GM12878 (cell line): ENCODE measurements at regions not wholly inside any gene's neighbourhood (a gene's known extent, or its start where the extent isn't known, plus 50 kb on each side); places are given as distances from the start of the nearest gene placed in this dataset.

ENCODE experiments used
- ATAC-seq: fragments of 200-7000 bp; cut with Tn5 transposase; 3 replicates; pipeline ENCODE4 v1.9.1; 2020; ENCODE audit warnings: mild to moderate bottlenecking, moderate library complexity
- BruUV-seq: library from RNA; stranded (reverse); fragments of 400-500 nt; replicated peaks from 2 replicates; lab custom pipeline; 2021; lab: Mats Ljungman, UMichigan
- CTCF ChIA-PET: fragments of 300-600 bp; sonication (Branson Sonifier 250); formaldehyde crosslinking; extraction: SDS; loops from one replicate; lab custom pipeline; 2021; ENCODE audit warnings: inconsistent platforms; lab: Yijun Ruan, JAX
- POLR2A ChIA-PET: fragments of 350-600 bp; formaldehyde crosslinking; extraction: SDS; loops from one replicate; lab custom pipeline; 2021; ENCODE audit warnings: inconsistent platforms; lab: Charles Lee
- RAD21 ChIA-PET: fragments of 300-600 bp; sonication (Branson Sonifier 250); formaldehyde crosslinking; loops from one replicate; lab custom pipeline; 2023; ENCODE audit warnings: antibody characterized with exemption; ENCODE audit not compliant: unreplicated experiment; lab: Charles Lee
- SMC1A ChIA-PET: fragments of 300-600 bp; sonication (Branson Sonifier 250); formaldehyde crosslinking; loops from one replicate; lab custom pipeline; 2023; ENCODE audit not compliant: unreplicated experiment, uncharacterized antibody; lab: Charles Lee
- DNase-seq: peaks from one replicate; pipeline ENCODE4 v3.0.0-alpha.2; 2011; ENCODE audit warnings: low read depth, low spot score
- FAIRE-seq: peaks from 3 replicates; lab custom pipeline; 2011; peaks lifted over from hg19 to GRCh38; lab: Jason Lieb, UNC
- H2AFZ ChIP-seq: 2 replicates; pipeline ENCODE4 v1.6.0; 2011; ENCODE audit warnings: low read depth, low read length, control low read depth; ENCODE audit not compliant: control insufficient read depth
- H3K27ac ChIP-seq: 2 replicates; pipeline ENCODE4 v1.5.1; 2011; ENCODE audit warnings: control low read depth; ENCODE audit not compliant: control insufficient read depth, insufficient read depth
- H3K27me3 ChIP-seq, 2 experiments: replicated peaks in 1 of 2; 2 replicates each; pipeline versions ENCODE4 v1.6.0 to v1.6.1; 2011; ENCODE audit warnings: low read length in 1 of 2; ENCODE audit not compliant: control insufficient read depth in 2 of 2, insufficient read depth in 2 of 2
- H3K36me3 ChIP-seq, 2 experiments: 2 replicates each; pipeline ENCODE4 v1.5.1; 2011; ENCODE audit warnings: low read length in 1 of 2; ENCODE audit not compliant: control insufficient read depth in 2 of 2, insufficient read depth in 2 of 2
- H3K4me1 ChIP-seq: 2 replicates; pipeline ENCODE4 v1.6.1; 2011; ENCODE audit warnings: mild to moderate bottlenecking, low read length, moderate library complexity, mixed read lengths; ENCODE audit not compliant: control insufficient read depth, insufficient read depth
- H3K4me2 ChIP-seq: 2 replicates; pipeline ENCODE4 v1.6.0; 2011; ENCODE audit warnings: control low read depth; ENCODE audit not compliant: control insufficient read depth, insufficient read depth
- H3K4me3 ChIP-seq: fragments of 200-600 bp; sonication (generic); 2 replicates; pipeline ENCODE4 v1.5.1; 2016
- H3K79me2 ChIP-seq: 2 replicates; pipeline ENCODE4 v1.6.0; 2011; ENCODE audit warnings: low read length; ENCODE audit not compliant: control insufficient read depth, insufficient read depth
- H3K9ac ChIP-seq: 2 replicates; pipeline ENCODE4 v1.8.0; 2011; ENCODE audit warnings: low read length, control low read depth, mixed read lengths; ENCODE audit not compliant: control insufficient read depth, insufficient read depth
- H3K9me3 ChIP-seq: replicated peaks from 3 replicates; pipeline ENCODE4 v1.5.1; 2011; ENCODE audit warnings: mild to moderate bottlenecking, low read length; ENCODE audit not compliant: control insufficient read depth, insufficient read depth
- H4K20me1 ChIP-seq: 2 replicates; pipeline ENCODE4 v1.6.0; 2011; ENCODE audit not compliant: control insufficient read depth, insufficient read depth
- ATF7 ChIP-seq: fragments of 450-650 bp; IDR thresholded peaks from 2 replicates; pipeline ENCODE4 v1.6.1; 2016; ENCODE audit warnings: low read depth, mild to moderate bottlenecking
- CREM ChIP-seq: IDR thresholded peaks from 2 replicates; pipeline ENCODE4 v1.6.1; 2014; ENCODE audit warnings: antibody characterized with exemption, low read depth
- JUNB ChIP-seq: IDR thresholded peaks from 2 replicates; pipeline ENCODE4 v1.6.1; 2016; ENCODE audit warnings: antibody characterized with exemption, mild to moderate bottlenecking
- NFYB ChIP-seq: IDR thresholded peaks from 2 replicates; pipeline ENCODE4 v1.6.1; 2011; ENCODE audit warnings: low read depth, mild to moderate bottlenecking, low read length, improper control_type of control experiment, moderate library complexity; ENCODE audit not compliant: insufficient read depth
- NRF1 ChIP-seq: conservative IDR thresholded peaks from 2 replicates; pipeline ENCODE4 v1.6.1; 2011; ENCODE audit warnings: mild to moderate bottlenecking, low read depth, low read length, improper control_type of control experiment
- PAX5 ChIP-seq: IDR thresholded peaks from 2 replicates; pipeline ENCODE4 v1.6.1; 2011; ENCODE audit warnings: low read depth, low read length, borderline replicate concordance
- RUNX3 ChIP-seq: IDR thresholded peaks from 2 replicates; pipeline ENCODE4 v1.6.1; 2012; ENCODE audit warnings: low read length, inconsistent platforms
- SIN3A ChIP-seq: IDR thresholded peaks from 2 replicates; pipeline ENCODE4 v1.6.1; 2012; ENCODE audit warnings: low read depth, low read length, improper control_type of control experiment
- ZNF24 ChIP-seq: fragments of 450-650 bp; IDR thresholded peaks from 2 replicates; pipeline ENCODE4 v1.6.1; 2017; ENCODE audit warnings: antibody characterized with exemption, mild to moderate bottlenecking
- ZNF274 ChIP-seq: IDR thresholded peaks from one replicate; pipeline ENCODE4 v1.8.0; 2011; ENCODE audit not compliant: insufficient read length, insufficient read depth
- WGBS: methylation state at CpG from one replicate; pipeline ENCODE4 v1.1.6; 2016; ENCODE audit warnings: low lambda C conversion rate; ENCODE audit not compliant: insufficient replicate concordance, insufficient coverage; ENCODE audit errors: missing lambda C conversion rate; 5-methylcytosine and 5-hydroxymethylcytosine counted together
- in situ Hi-C: fragments of 300-500 bp; cut with MboI; formaldehyde crosslinking; loops from 9 replicates; pipeline ENCODE4 v1.14.3; 2018; ENCODE audit warnings: mixed read lengths
- intact Hi-C: fragments of 100-400 bp; cut with micrococcal nuclease; formaldehyde crosslinking; loops from one replicate; pipeline ENCODE4 v1.14.2; 2022; ENCODE audit not compliant: unreplicated experiment
- TF ChIP-seq, protein P1 (sequence below): fragments of 450-650 bp; IDR thresholded peaks from 2 replicates; pipeline ENCODE4 v1.6.1; 2017; ENCODE audit warnings: mild to moderate bottlenecking, moderate library complexity
- TF ChIP-seq, protein P2 (sequence below): fragments of 450-650 bp; IDR thresholded peaks from 2 replicates; pipeline ENCODE4 v1.6.1; 2016; ENCODE audit warnings: mild to moderate bottlenecking

DNA sequence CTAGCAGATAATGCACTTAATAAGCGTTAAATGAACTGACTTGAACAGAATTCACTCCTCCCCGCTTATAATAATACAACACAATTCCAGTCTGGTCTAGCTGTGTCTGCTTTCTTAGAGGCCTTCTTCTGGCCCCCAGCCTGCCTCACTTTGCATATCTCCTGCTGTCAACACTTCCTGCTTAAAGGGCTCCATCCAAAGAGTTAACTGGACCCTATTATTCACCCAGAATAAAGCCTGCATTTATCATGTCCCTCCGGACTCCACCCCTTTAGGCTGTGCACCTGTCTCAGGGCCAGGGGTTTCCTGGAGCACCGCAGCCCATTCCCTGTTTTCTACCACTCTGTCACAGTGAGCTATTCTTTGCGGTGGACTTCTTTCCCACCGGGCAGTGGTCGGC is 115.4 kb upstream of the FOXN2 start:
- H2AFZ ChIP-seq = peak overlapping the region; percentile 11; the same call in 1 of the 2 replicates
- TF ChIP-seq ZNF274 = no peak
- TF ChIP-seq NFYB = no peak
- H3K79me2 ChIP-seq = no peaks in the 10 kb centered on the region
- H3K4me2 ChIP-seq = no peak overlapping the region
- CTCF ChIA-PET = interaction anchor here (0.8 kb wide), 1 partner anchor 18 kb away, joined by 3 read pairs; no protein-coding TSS in a partner anchor
- H4K20me1 ChIP-seq = no peaks in the 10 kb centered on the region
- POLR2A ChIA-PET = no interaction called here
- intact Hi-C loops (no loop called here), in situ Hi-C loops (no loop called here)
- RAD21 ChIA-PET = no interaction called here
- no peak overlapping the region for H3K27ac ChIP-seq
- FAIRE-seq = no peak
- H3K9ac ChIP-seq = no peak overlapping the region
- no peak for ATAC-seq
- BruUV-seq = no TSS peak
- H3K4me3 ChIP-seq = no peak overlapping the region
- no peaks in the 10 kb centered on the region for H3K9me3 ChIP-seq
- no peak for DNase-seq
- H3K36me3 ChIP-seq = no peaks in the 10 kb centered on the region
- SMC1A ChIA-PET = interaction anchor here (0.9 kb wide), 1 partner anchor 8 kb away, joined by 3 read pairs; no protein-coding TSS in a partner anchor
- no peaks in the 10 kb centered on the region for H3K27me3 ChIP-seq
- peaks cover 5% of the 10 kb centered on the region; the same call in 1 of the 2 replicates for H3K4me1 ChIP-seq
- WGBS = 94% methylated on average over 7 of the region's 7 CpGs

DNA sequence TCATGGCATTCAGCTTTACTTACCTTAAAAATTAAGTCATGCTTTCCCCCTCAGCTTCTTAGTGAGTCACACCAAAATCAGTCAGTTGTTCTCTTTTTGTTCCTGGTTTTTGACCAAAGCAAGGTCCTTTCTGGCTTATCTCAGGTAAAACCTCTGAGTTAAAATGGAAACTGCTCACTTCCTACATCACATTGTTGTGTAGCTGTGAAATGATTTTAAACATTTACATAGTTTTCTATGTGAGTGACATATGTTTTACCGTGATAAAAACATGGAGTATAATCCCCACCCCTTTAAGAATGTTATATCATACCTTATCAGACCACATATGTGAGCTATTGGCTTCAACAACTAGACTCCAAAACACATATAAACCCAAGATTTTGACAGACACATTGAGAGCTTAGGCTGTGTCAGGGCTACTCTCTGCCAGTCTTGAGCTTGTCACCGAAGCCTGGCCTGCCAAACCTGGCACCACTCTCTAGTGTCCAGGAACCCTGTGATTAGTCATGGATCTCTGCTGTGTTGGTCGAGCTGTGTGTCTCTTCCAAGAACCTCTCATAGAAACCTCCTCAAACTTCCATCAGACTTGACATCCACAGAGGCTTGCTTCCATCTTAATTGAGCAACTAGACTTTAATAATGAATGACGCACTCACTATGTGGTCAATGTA is 113.7 kb upstream of the FOXN2 start:
- no peaks in the 10 kb centered on the region for H3K9me3 ChIP-seq
- ATAC-seq = peak; percentile 79
- no TSS peak for BruUV-seq
- H3K4me3 ChIP-seq = no peak overlapping the region; the same call in 1 of the 2 replicates
- 0 out of 2 replicates have a peak overlapping the region, but pooled peaks have one; percentile 22 for H3K4me2 ChIP-seq
- H3K4me1 ChIP-seq = peaks cover 5% of the 10 kb centered on the region; the same call in 1 of the 2 replicates
- H2AFZ ChIP-seq = peak overlapping the region; percentile 67
- no peak overlapping the region for H3K9ac ChIP-seq
- 0 out of 2 replicates have a peak overlapping the region, but pooled peaks have one; percentile 4 for H3K27ac ChIP-seq
- ChIA-PET POLR2A (no interaction called here), CTCF (interaction anchor here (0.7 to 2.4 kb wide), 3 partner anchors 10 to 218 kb away, joined by 3 to 6 read pairs (median 4); no protein-coding TSS in a partner anchor), RAD21 (interaction anchor here (0.6 to 1.6 kb wide), 2 partner anchors 20 to 153 kb away, joined by 3 to 6 read pairs; no protein-coding TSS in a partner anchor), SMC1A (interaction anchor here (0.5 to 2.0 kb wide), 14 partner anchors 9 to 132 kb away, joined by 3 to 8 read pairs (median 4); no protein-coding TSS in a partner anchor)
- 38% methylated on average over 4 of the region's 4 CpGs for WGBS
- DNase-seq = peak; percentile 51
- H3K36me3 ChIP-seq = no peaks in the 10 kb centered on the region
- intact Hi-C loops (no loop called here), in situ Hi-C loops (no loop called here)
- FAIRE-seq = peak; percentile 88
- no peaks in the 10 kb centered on the region for H3K79me2 ChIP-seq
- H4K20me1 ChIP-seq = no peaks in the 10 kb centered on the region
- no peaks in the 10 kb centered on the region for H3K27me3 ChIP-seq
- TF ChIP-seq JUNB (peak; percentile 49; the same call in 1 of the 2 replicates), RUNX3 (peak; percentile 47; the same call in 1 of the 2 replicates), NRF1 (no peak), PAX5 (no peak), ZNF24 (peak; percentile 76), ATF7 (peak; percentile 33; the same call in 1 of the 2 replicates), SIN3A (no peak), CREM (no peak)
- TF ChIP-seq, protein P1, sequence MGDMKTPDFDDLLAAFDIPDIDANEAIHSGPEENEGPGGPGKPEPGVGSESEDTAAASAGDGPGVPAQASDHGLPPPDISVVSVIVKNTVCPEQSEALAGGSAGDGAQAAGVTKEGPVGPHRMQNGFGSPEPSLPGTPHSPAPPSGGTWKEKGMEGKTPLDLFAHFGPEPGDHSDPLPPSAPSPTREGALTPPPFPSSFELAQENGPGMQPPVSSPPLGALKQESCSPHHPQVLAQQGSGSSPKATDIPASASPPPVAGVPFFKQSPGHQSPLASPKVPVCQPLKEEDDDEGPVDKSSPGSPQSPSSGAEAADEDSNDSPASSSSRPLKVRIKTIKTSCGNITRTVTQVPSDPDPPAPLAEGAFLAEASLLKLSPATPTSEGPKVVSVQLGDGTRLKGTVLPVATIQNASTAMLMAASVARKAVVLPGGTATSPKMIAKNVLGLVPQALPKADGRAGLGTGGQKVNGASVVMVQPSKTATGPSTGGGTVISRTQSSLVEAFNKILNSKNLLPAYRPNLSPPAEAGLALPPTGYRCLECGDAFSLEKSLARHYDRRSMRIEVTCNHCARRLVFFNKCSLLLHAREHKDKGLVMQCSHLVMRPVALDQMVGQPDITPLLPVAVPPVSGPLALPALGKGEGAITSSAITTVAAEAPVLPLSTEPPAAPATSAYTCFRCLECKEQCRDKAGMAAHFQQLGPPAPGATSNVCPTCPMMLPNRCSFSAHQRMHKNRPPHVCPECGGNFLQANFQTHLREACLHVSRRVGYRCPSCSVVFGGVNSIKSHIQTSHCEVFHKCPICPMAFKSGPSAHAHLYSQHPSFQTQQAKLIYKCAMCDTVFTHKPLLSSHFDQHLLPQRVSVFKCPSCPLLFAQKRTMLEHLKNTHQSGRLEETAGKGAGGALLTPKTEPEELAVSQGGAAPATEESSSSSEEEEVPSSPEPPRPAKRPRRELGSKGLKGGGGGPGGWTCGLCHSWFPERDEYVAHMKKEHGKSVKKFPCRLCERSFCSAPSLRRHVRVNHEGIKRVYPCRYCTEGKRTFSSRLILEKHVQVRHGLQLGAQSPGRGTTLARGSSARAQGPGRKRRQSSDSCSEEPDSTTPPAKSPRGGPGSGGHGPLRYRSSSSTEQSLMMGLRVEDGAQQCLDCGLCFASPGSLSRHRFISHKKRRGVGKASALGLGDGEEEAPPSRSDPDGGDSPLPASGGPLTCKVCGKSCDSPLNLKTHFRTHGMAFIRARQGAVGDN = peak; percentile 23; the same call in 1 of the 2 replicates
- TF ChIP-seq, protein P2, sequence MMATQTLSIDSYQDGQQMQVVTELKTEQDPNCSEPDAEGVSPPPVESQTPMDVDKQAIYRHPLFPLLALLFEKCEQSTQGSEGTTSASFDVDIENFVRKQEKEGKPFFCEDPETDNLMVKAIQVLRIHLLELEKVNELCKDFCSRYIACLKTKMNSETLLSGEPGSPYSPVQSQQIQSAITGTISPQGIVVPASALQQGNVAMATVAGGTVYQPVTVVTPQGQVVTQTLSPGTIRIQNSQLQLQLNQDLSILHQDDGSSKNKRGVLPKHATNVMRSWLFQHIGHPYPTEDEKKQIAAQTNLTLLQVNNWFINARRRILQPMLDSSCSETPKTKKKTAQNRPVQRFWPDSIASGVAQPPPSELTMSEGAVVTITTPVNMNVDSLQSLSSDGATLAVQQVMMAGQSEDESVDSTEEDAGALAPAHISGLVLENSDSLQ = peak; percentile 64; the same call in 1 of the 2 replicates
